ENCODE measurements at regions not wholly inside any gene's neighbourhood (a gene's known extent, or its start where the extent isn't known, plus 50 kb on each side); places are given as distances from the start of the nearest gene placed in this dataset.

- ATAC-seq (no peak), DNase-seq (no peak)
- Histone ChIP-seq H3K4me1 (peaks cover 3% of the 10 kb centered on the region), H3K27me3 (no peaks in the 10 kb centered on the region), H3K27ac (no peak overlapping the region), H3K9me3 (no peaks in the 10 kb centered on the region), H3K4me3 (no peak overlapping the region), H3K36me3 (no peaks in the 10 kb centered on the region)
- TF ChIP-seq CTCF (IDR thresholded peaks at IDR 0.05): no peak
- intact Hi-C loops (cut with DNase I): no loop called here
Measured at GRCh38 chr2:177327009-177327408, 62.5 kb upstream of the NFE2L2 start.

- intact Hi-C loops (cut with DNase I): no loop called here
- no peak for DNase-seq
- Histone ChIP-seq H3K4me1 (peaks cover 4% of the 10 kb centered on the region), H3K9me3 (no peaks in the 10 kb centered on the region), H3K27ac (no peak overlapping the region), H3K36me3 (no peaks in the 10 kb centered on the region), H3K4me3 (no peak overlapping the region), H3K27me3 (no peaks in the 10 kb centered on the region)
- no peak for ATAC-seq
- TF ChIP-seq CTCF (IDR thresholded peaks at IDR 0.05): no peak
Measured at GRCh38 chr2:177328056-177328455, 63.5 kb upstream of the NFE2L2 start.

- no peaks in the 10 kb centered on the region for H3K27me3 ChIP-seq
- intact Hi-C loops (cut with DNase I): no loop called here
- TF ChIP-seq CTCF (IDR thresholded peaks at IDR 0.05): no peak
- H3K27ac ChIP-seq: no peak overlapping the region
- peaks cover 4% of the 10 kb centered on the region for H3K4me1 ChIP-seq
- H3K9me3 ChIP-seq: no peaks in the 10 kb centered on the region
- H3K36me3 ChIP-seq: no peaks in the 10 kb centered on the region
- H3K4me3 ChIP-seq: no peak overlapping the region
- ATAC-seq (no peak), DNase-seq (no peak)
Measured at GRCh38 chr2:177329064-177329463, 63.5 kb upstream of the AGPS start.

- peaks cover 4% of the 10 kb centered on the region for H3K4me1 ChIP-seq
Measured at GRCh38 chr2:177331466-177331997, 61.0 kb upstream of the AGPS start.

GRCh38 chr2:177332026-177332991, 60.3 kb upstream of the AGPS start:
- peak; percentile 63 for TF ChIP-seq CTCF (IDR thresholded peaks at IDR 0.05)
- H3K36me3 ChIP-seq: no peaks in the 10 kb centered on the region
- DNase-seq (no peak), ATAC-seq (peak; percentile 92)
- H3K27me3 ChIP-seq: no peaks in the 10 kb centered on the region
- peaks cover 4% of the 10 kb centered on the region for H3K4me1 ChIP-seq
- no peak overlapping the region for H3K27ac ChIP-seq
- no peaks in the 10 kb centered on the region for H3K9me3 ChIP-seq
- intact Hi-C loops (cut with DNase I): no loop called here
- no peak overlapping the region for H3K4me3 ChIP-seq

More at GRCh38 chr2:177331466-177331997, 61.0 kb upstream of the AGPS start:
- H3K4me3 ChIP-seq: no peak overlapping the region
- no peak for TF ChIP-seq CTCF (IDR thresholded peaks at IDR 0.05)
- no peaks in the 10 kb centered on the region for H3K27me3 ChIP-seq
- no peaks in the 10 kb centered on the region for H3K9me3 ChIP-seq
- ATAC-seq: no peak
- no peaks in the 10 kb centered on the region for H3K36me3 ChIP-seq
- intact Hi-C loops (cut with DNase I): no loop called here
- no peak overlapping the region for H3K27ac ChIP-seq
- DNase-seq: no peak
